GM19452 (cell line): ENCODE measurements at regions not wholly inside any gene's neighbourhood (a gene's known extent, or its start where the extent isn't known, plus 50 kb on each side); places are given as distances from the start of the nearest gene placed in this dataset.
"Not testable (repeated sequence)": the region's sequence is repeated elsewhere in the genome, so short reads cannot be mapped to it uniquely, and the experiment has no call there.

ENCODE experiments used
- ATAC-seq: cut with Tn5 transposase; IDR thresholded peaks from one replicate; pipeline ENCODE4 v1.9.1; 2021; ENCODE audit not compliant: unreplicated experiment

DNA sequence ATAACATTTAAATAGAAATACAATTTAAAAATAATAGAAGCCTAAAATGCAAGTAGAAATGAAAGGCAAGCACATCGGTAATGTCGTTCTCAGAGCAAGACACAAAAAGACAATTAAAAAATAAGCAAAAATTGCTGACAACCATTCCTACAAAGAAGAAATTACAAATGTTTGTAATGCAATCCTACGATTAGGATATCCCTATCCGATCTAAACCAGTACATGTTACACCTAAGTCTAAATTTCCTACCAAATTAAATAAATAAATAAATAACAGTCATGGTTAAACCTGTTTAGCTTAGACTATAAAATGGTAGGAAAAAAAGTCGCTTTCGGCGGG is 90.0 kb downstream of the ANXA2R start:
- ATAC-seq, result no peak

GRCh38 chr5:42949348-42950115 is 90.6 kb downstream of the ANXA2R start:
- ATAC-seq, result peak; percentile 66

GRCh38 chr5:42948961-42949347 is 91.2 kb downstream of the ANXA2R start:
- ATAC-seq, result peak; percentile 4

GRCh38 chr5:42944989-42945388 is 95.1 kb downstream of the ANXA2R start:
- ATAC-seq, result no peak

GRCh38 chr5:42943931-42944631 is 96.0 kb downstream of the ANXA2R start:
- no peak for ATAC-seq

GRCh38 chr5:42940853-42941252 is 99.3 kb downstream of the ANXA2R start:
- no peak for ATAC-seq

DNA sequence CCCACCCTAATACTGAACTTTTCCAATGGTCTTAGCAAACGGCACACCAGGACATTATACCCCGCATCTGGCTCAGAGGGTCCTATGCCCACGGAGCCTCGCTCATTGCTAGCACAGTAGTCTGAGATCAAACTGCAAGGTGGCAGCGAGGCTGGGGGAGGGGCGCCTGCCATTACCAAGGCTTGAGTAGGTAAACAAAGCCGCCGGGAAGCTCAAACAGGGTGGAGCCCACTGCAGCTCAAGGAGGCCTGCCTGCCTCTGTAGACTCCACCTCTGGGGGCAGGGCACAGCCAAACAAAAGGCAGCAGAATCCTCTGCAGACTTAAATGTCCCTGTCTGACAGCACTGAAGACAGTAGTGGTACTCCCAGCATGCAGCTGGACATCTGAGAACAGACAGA is 108.1 kb downstream of the ANXA2R start:
- not testable (repeated sequence) for ATAC-seq

GRCh38 chr5:42931451-42931850 is 108.7 kb downstream of the ANXA2R start:
- not testable (repeated sequence) for ATAC-seq

DNA sequence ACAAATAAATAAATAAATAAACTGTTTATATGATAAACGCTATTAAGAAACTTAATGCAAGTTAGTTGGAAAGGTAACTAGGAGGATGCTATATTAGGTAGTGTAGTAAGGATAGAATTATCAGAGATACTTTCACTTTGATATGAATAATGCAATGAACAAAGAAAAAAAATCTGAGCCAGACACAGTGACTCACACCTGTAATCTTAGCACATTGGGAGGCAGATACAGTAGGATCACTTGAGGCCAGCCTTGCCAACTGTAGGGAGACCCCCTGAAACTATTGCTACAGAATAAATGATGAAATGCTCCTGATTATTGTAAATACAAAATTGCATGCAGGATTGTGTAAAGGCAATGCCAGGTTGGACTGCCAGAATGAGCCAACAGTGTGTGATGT is 109.2 kb downstream of the ANXA2R start:
- no peak for ATAC-seq

DNA sequence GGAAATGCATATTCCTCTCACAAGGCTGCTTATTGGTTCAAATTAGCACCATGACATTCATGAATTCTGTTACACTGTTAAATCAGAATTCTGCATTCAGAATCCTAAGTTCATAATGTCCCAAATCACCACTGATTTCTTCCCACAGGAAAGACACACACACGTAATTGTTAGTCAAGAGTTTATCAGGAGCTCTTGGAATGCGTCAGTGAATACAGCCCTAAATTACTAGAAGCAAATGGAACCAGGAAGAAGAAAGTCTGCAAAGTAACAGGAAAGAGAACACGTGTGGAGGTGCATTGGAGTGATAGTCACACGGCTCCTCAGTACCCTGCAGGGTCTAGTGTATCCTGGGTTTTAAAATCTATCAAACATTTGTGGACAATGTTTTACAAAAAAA is 110.2 kb downstream of the ANXA2R start:
- no peak for ATAC-seq

GRCh38 chr5:42927730-42928129 is 112.4 kb downstream of the ANXA2R start:
- ATAC-seq, result peak; percentile 97

DNA sequence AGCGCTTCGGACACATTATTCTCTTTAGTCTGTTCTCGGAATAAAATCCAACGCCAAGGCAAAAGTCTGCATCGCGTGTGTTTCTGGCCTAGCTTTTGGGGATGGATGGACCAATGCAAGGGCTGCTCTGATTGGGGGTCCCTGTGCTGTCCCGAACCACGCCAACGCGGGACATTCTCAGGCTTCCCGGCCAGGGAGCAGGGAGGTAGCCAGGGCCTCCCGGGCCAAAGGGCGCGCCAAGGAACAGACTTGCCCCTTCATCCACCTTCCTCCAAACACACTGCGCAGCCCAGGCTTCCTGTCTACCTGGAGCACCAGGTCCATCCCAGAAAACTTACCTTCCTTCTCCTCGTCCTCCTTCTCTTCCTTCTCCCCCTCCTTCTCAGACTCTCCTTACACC is 113.0 kb upstream of the SELENOP start:
- ATAC-seq, result no peak

DNA sequence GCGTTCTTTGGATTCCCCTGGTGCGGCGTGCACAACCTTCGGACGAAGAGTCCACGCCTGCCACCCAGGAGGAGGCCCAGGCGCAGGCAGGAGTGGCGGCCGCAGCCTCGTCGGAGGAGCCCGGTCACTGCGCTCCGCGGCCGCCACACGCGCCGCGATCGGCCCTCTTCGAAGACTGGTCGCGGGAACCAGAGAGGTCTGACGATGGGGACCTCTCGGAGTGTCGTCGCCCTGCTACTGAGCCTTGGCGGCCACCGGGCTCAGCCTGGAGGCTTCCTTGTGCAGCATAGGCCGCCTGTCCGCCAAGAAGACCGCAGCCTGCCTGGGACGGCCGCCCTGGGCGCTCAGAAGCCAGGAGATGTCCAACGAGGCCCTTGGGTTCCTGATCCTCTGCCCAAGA is 112.5 kb upstream of the SELENOP start:
- ATAC-seq, result no peak

GRCh38 chr5:42923710-42924109 is 112.0 kb upstream of the SELENOP start:
- no peak for ATAC-seq

GRCh38 chr5:42919600-42919999 is 107.9 kb upstream of the SELENOP start:
- no peak for ATAC-seq

DNA sequence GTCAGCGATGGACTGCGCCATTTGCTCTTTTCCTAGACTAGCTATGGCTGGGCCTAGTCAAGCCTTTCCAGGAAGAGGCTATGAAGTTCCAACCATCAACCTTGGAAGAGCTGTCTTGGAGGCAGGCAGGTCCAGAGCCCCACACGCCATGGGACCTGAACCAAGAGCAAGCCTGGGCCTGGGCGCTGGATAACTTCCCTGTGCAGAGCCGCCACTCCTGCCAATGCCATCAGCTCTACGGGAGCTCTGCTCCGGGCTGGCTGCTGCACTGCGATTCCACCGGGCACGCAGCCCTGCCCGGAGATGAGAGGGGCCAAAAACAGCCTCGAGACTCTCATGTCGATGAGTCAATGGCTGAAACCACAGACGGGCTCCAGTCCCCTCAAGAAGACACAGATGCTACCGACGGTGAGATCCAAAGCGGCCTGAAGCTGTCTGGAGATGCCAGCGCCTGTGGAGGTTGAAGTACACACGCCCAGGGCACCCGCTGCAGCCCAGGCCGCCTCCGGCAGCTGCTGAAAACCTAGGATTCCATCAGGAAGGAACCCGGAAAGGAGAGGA is 103.7 kb upstream of the SELENOP start:
- ATAC-seq, result no peak

GRCh38 chr5:42912184-42912798 is 100.6 kb upstream of the SELENOP start:
- ATAC-seq, result no peak

DNA sequence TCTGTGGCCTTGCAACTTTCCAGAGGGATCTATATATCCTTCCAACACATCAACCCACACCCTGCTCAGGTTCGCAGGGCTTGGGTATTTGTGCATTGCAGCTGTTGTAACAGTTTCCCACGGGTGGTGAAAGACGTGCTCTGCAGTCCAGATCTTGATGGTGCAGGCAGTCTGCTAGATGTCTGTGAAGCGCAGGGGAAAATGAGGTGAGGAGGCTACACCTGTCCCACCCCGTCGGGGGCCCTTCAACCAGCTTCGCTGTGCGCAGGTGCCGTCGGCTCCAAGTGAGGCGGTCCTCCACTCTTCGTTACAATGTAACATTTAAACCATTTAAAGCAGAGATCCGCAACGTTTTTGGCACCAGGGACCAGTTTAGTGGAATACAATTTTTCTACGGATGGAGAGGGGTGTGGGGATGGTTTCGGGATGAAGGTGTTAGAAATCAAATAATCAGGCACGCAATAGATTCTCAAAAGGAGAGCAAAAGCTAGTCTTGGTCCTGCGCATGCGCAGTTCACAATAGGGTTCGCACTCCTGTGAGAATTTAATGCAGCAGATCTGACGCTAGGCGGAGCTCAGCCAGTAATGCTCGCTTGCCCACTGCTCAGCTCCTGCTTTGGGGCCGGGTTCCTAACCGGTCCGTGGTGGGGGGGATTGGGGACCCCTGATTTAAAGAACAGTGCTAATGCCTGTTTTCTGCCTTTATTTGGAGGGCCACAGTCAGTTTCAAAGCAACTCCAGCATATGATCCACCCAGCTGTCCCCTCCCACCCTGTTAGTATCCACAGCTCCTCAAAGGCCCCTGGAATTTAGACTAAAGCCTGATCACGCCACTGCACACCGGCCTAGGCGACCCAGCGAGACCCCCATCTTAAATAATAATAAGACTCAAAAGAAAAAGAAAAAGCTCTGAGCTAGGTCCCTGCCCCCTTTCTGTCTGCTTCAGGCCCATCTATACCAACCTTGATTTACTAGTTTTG is 97.1 kb upstream of the SELENOP start:
- peak; percentile 96 for ATAC-seq

GRCh38 chr5:42908086-42908485 is 96.4 kb upstream of the SELENOP start:
- ATAC-seq, result peak; percentile 6

GRCh38 chr5:42905827-42906226 is 94.1 kb upstream of the SELENOP start:
- ATAC-seq, result no peak

DNA sequence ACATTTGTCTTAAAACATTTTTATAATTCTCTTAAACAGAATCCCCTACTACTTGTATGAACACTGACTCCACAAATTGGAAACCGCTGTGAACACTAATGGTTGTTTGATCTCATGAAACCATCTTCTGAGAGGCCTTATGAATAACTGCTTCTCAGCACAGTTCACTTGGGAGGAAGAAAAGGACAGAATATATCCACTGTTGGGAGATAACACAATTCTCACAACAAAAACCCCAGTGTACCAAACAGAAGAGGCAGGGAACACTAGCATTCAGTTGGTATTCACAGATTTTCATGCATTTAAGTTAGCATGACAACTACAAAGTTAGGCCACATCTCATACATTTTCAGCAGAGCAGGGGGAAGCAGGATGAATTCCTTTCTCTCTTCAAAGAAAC is 89.0 kb upstream of the SELENOP start:
- ATAC-seq, result no peak
